Stomach (tissue), 4 donors: ENCODE measurements at regions not wholly inside any gene's neighbourhood (a gene's known extent, or its start where the extent isn't known, plus 50 kb on each side); places are given as distances from the start of the nearest gene placed in this dataset.

Experiments used
- CTCF ChIP-seq, 7 experiments: fragments of 450-650 bp in 4 of 7; fragments of 200-600 bp in 3 of 7; sonication (generic) in 3 of 7; IDR thresholded peaks; one replicate each; pipeline ENCODE4 v1.5.1; 2016 to 2019; ENCODE audit warnings: antibody characterized with exemption in 7 of 7, control low read depth in 2 of 7, mild to moderate bottlenecking in 1 of 7
- EP300 ChIP-seq: sonication (generic); formaldehyde crosslinking; IDR thresholded peaks from one replicate; pipeline ENCODE4 v1.6.1; 2017; ENCODE audit warnings: antibody characterized with exemption
- POLR2A ChIP-seq, 4 donors: fragments of 450-650 bp; IDR thresholded peaks; one replicate each; pipeline ENCODE4 v1.6.1; 2016; ENCODE audit warnings: antibody characterized with exemption in 4 of 4, control low read depth in 2 of 4, mild to moderate bottlenecking in 1 of 4, moderate library complexity in 1 of 4
- POLR2AphosphoS5 ChIP-seq, 3 donors: sonication (generic); formaldehyde crosslinking; IDR thresholded peaks; one replicate each; pipeline ENCODE4 v1.6.1; 2016; ENCODE audit warnings: antibody characterized with exemption in 3 of 3

- no peak for TF ChIP-seq POLR2A (IDR thresholded peaks at IDR 0.05)
- TF ChIP-seq CTCF (IDR thresholded peaks at IDR 0.05): no peak
- no peak for TF ChIP-seq POLR2AphosphoS5 (IDR thresholded peaks at IDR 0.05)
- no peak for TF ChIP-seq EP300
Measured at GRCh38 chr2:20882466-20883170, 59.7 kb upstream of the LDAH start.
